Stimulated activated CD4-positive, alpha-beta T cell treated with anti-CD3 and anti-CD28 coated beads, Interleukin-15, amount 100 ng/mL, for 1 hour (primary cell): ENCODE measurements at regions not wholly inside any gene's neighbourhood (a gene's known extent, or its start where the extent isn't known, plus 50 kb on each side); places are given as distances from the start of the nearest gene placed in this dataset.
"Not testable (repeated sequence)": the region's sequence is repeated elsewhere in the genome, so short reads cannot be mapped to it uniquely, and the experiment has no call there.

ENCODE experiments used
- DNase-seq, 2 donors: peaks; one replicate each; pipeline ENCODE4 v3.0.0-alpha.2; 2020; ENCODE audit warnings: low read depth in 1 of 2, low spot score in 1 of 2

DNA sequence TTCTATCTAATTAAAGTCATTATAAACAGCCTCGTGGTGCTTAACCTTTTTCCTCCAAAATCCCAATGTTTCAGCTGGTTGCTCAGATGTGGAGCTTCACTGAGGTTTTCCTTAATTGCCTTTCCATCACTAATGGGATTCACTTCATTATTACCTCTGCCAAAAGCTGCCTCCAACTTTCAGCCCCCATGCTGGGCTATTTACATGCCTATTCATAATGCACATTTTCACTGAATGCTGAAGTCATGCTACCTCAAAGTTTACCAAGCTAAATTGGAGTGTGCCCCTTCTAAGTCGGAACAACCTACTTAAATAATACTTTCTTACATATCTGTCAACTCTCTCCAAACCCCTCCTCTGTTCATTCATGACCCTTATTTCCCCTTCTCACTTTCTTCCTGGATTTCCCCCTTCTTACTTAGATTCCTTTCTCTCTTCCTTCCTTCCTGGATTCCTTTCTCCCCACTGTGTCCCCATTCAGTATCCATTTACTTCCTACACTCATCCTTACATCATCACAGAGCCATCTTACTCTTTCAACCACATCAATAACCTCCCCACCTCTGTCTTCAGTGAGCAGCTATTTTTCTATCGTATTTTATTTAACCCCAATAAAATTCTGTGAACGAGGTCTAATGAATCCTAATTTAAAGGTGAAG, 887.3 kb upstream of the TENM4 start:
- DNase-seq: no peak

DNA sequence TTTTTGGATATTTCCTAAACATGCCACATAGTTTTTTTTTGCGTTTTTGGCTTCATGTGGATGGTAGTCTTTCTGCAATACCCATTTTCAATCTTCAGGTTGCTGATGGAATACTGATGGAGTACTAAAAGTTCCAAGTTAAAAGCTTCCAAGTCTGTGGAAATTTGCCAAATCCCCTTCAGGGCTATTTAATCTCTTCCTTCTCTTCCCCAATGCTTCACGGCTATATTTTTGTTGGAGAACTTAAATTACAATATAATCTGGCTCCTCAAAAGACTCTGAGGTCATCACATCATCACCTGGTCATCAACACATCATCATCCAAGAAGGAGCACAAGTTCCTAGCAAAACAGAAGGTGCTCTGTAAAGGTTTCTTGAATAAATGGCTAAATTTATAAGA, 881.0 kb upstream of the TENM4 start:
- no peak for DNase-seq

DNA sequence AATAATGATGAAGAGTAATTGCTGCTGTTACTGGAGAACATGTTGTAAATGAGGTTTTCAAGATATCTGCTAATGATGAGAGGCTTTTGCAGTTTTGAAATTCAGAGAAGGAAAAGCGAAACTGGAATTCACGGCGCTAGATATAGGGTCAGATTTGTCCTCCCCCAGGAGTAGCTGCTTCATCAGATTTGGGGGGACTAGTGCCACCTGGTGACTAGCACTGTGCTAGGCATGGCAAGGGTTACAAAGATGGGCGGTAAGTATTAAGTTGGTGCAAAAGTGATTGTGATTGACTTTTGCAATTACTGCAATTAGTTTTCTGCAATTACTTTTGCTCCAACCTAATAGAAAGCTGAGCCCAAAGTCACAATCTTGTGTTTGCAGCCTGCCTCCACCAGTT, 879.9 kb upstream of the TENM4 start:
- no peak for DNase-seq

DNA sequence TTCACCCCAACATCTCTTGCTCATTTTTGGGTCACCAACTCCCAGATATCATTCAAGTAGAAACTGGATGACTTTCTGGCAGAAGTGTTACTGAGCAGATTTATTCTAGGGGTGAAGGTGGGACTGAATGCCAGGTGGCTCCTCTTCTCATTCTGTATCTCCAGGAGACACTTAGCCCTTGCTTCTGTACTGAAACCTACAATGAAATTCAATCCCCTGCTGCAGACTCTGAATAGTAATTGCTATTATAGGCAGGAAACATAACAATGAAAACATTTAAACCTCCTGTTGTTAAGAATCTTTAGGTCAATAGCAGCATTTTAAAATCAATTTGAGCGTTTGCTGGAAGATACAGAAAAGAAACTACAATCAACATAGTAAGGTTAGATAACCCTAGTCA, 879.4 kb upstream of the TENM4 start:
- no peak for DNase-seq

DNA sequence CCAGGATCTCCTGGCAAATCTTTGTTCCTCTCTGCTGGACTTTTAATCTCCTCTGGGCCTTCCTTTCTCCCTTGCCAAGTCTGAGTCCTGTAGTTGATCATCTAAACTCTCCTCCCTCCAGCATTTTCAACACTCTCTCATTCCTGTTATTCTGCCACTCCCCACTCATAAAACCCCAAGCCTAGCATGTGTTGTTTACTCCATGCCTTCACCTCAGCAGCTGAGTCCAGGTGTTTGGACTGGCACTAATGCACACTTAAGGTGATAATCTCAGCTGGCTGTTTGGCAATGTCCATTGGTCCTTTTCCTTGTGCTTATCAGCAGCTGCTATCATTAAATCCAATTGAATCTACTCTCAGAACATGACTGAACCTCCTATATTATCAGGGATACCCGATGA, 876.8 kb upstream of the TENM4 start:
- no peak for DNase-seq

DNA sequence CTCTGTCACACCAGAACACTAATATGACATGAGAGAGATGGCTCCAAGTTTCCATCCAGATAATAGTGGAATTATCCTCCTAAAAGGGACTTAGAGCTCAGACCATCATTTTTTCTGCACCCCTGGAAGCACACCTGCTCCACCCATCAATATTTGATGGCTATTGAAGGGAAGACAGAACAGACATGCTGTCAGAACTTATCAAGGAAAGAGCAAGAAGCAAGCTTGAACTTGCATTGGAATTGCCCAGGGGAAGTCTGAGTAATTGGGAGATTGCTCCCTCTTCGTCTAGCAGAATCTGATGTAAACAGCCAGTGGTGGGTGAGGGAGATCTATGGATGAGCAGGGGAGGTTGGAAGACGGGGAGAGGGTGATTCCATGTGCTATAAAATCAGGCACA, 874.4 kb upstream of the TENM4 start:
- no peak for DNase-seq

DNA sequence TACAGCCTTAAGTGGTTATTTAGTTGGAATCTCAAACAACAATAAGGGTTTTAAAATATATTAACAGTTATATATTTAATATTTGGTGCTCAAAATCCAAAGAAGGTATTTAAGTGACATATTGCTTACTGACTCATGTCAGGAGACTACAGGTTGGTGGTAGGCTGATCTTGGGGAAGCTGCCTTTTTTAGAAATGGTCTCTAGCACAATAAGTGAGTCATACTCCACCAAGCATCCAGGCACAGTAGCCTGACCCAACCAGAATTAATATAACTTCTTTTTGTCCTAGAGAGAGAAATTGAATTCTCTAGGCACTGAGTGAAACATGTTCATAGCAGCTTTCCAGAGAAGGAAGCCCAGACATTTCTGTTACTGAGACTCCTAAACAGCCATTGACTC, 868.5 kb upstream of the TENM4 start:
- no peak for DNase-seq

DNA sequence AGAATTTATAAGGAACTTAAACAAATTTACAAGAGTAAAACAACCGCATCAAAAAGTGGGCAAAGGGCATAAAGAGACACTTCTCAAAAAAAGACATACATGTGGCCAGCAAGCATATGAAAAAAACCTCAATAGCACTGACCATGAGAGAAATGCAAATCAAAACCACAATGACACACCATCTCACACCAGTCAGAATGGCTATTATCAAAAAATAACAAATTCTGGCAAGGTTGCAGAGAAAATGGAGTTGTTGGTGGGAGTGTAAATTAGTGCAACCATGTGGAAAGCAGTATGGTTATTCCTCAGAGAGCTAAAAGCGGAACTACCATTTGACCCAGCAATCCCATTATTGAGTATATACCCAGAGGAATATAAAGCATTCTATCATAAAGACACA, 866.8 kb upstream of the TENM4 start:
- DNase-seq: no peak

DNA sequence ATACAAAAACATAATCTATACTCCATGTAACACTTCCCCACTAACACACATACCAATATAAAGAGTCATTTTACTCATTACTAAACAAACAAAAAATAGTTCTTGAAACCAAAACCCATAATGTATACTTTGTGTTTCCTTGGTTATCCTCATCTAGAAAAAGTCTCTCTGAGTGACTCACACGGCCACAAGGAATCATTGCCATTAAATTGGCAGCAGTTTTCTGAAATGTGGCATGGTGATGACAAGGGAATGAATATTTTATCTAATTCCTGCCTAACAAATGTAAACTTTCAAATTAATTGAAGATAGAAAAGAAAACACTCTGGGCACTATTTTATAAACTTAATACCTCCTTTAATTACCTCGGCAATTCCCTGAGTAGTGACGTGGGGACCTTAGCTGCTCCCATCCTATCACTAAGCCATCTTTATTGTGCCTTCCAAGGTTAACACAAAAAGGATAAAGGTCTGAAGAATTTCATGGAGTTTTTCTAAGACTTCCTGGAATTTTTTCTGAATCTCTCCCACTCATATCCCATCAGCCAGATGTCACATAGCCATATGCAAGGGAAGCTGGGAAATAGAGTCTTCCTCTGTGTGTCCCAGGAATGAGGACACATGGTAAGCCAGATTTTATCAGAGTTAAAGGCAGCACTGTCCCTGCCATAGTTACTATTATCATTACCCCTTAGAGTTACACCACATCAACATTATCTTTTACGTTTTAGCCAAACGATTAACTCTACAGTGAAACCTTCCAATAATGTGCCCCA, 857.2 kb upstream of the TENM4 start:
- no peak for DNase-seq

DNA sequence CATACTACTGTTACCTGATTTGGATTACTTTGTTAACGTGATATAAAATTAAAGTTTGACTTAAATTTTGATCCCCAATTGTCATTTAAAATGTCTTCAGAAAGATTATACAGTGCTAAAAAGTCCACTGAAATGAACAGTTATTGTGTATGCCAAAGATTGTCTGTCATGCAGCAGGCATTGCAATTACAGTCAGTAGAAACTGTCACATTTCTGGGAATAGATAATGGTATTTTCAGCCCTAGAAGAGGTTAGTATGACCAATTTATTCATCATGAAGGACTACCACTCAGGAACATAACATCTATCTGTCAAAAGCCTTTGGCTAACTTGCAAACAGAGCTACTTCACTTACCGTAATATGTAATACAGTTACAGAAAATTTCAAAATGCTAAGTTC, 852.5 kb upstream of the TENM4 start:
- no peak for DNase-seq

DNA sequence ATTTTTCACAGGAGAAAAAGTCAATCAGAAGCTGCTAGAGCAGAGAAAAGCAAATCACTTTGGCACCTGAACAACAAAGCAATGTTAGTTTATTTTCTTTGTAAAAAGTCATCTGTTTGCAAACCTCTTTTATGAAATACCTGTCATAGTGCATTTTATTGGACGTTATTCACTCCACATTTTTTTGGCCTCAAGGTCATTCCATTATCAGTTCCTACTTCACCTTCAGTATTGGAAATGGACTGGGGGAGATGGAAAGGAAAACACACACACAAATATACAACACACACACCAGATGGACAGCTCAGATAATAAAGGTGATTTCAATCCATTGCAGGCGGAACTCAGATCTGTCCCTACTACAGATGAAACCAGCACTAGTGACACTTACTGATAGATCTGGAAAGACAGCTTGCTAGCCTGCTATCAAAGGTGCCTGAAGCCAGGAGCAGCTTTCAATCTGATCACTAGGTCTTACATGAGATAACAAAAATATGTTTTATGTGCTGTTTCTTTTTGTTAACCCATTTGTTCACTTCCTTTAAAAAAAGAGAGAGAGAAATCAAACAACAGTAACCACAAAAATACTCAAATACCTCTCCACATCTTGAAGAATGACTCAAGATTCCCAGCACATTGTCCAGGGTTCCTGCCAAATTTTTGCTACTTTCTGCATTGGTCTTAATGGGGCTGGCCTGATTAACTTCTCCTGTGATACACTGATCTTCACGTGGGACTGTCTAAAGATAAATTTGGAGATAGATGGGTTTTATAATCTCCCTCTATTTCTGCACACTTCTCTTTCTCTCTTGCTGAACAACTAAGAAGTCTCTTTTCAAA, 844.3 kb upstream of the TENM4 start:
- no peak for DNase-seq

DNA sequence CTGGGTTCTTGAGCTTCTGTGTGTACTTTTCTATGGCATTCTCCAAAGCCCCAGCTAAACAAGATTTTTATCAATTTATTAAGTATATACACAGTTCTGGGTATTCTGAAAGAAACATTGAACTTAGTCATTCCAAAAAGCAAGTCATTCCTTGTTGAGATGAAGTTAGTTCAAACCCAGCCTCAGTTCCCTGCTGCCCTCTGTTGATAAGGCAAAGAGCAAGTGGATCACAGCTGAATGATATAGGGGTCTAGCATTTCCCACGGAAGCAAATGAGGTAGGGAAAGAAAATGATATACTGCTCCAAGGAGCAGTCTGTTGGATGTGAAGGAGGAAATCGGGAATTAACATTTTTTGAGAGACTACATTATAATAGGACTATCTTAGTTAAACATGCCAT, 841.8 kb upstream of the TENM4 start:
- DNase-seq: no peak

DNA sequence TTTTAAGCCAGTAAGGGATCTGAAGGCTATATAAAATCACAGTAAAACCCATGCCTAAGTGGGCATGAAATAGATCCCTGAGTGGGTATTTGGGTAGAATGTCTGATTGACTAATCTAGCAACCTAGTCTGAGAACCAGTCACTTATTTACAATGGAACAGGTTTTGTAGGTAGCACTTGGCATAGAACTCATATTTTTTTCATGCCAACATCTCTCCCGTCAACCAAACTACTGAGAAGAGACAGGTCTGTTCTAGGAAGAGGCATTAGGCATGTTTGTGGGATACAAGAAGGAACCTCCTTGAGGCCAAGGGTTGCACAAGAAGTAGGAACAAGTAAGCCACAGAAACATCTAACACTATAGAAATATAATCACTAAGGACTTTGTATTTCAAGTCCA, 840.4 kb upstream of the TENM4 start:
- no peak for DNase-seq

DNA sequence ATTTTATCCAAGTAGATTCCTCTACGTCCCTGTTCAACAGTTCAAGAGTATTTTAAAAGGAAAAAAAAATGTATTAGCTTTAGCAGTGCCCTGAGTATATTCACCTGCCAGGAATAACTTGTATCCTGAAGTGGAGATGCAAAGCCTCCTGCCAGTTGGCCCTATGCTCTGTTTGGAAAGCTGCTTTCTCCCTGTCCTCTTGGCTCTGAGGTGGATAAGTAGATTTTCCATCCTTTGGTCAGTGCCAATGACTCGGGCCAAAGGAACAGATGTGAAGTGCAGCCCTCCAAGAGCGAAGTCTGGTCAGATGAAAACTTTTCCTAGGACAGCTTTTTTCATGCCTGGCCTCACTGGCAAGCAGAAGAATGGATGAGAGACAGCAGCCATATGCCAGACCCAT, 839.9 kb upstream of the TENM4 start:
- no peak for DNase-seq

DNA sequence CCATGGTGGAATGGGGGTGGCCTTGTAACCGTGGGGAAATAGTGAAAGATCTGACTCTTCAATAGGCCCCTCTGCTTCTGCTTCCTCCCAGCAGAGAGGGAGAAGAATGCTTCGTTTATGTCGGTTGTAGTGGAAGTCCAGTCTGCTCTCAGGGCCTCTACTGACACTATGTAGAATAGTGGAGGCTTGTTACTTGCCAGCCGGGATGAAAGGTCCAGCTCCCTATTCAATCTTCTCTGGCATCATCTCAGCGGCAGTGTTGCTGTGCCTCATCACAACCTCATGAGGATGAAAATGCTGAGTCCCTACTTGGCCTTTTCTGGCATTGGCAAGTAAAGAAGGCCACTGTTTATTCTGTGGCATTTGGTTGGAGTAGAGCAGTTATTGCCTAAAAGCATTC, 820.9 kb upstream of the TENM4 start:
- no peak for DNase-seq

DNA sequence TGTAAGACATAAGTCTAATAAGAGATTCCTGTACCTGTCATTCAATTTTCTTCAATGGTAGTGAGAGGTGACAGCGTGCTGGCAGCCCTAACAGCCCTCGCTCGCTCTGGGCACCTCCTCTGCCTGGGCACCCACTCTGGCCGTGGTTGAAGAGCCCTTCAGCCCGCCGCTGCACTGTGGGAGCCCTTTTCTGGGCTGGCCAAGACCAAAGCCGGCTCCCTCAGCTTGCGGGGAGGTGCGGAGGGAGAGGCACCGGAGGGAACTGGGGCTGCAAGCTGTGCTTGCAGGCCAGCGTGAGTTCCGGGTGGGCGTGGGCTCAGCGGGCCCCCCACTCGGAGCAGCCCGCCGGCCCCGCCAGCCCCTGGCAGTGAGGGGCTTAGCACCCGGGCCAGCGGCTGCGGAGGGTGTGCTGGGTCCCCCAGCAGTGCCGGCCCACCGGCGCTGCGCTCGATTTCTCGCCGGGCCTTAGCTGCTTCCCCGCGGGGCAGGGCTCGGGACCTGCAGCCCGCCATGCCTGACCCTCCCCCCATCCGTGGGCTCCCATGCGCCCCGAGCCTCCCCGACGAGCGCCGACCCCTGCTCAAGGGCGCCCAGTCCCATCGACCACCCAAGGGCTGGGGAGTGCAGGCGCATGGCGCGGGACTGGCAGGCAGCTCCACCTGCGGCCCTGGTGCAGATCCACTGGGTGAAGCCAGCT, 816.6 kb upstream of the TENM4 start:
- not testable (repeated sequence) for DNase-seq

DNA sequence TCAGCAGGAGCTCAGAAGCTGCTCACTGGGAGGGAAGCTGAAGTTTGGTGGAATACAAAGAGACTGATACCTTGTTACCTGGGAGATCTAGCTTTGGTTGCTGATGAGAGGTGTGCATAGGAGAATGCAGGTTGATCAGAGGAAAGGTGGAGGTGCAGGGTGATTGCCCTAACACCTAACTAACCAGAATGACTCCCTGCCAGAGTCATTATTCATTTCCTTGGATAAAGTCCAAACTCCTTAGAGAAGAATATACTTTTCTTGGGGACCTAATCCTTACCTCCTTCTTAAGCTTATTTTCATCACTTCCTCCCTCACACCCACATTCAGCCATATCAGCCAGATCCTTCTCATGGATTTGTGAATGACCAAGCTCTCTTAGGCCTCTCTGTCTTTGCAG, 814.2 kb upstream of the TENM4 start:
- no peak for DNase-seq

DNA sequence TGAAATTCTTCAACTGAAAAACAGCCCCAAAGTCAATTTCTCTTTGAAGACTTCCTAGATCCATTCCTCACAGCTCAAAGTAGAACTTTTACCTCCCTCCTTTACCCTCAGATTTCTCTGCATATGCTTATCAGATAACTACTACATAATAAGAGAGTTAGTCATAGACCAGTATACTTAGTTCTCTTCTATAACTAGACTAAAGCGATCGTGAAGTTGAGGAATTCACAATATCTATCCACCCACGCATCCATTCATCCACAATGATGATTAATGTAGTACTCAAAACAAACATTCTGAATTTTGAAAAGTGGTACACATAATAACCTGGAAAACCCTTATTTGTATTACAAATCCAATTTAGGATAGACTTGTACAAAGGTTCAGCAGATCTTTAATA, 800.9 kb upstream of the TENM4 start:
- DNase-seq: no peak

DNA sequence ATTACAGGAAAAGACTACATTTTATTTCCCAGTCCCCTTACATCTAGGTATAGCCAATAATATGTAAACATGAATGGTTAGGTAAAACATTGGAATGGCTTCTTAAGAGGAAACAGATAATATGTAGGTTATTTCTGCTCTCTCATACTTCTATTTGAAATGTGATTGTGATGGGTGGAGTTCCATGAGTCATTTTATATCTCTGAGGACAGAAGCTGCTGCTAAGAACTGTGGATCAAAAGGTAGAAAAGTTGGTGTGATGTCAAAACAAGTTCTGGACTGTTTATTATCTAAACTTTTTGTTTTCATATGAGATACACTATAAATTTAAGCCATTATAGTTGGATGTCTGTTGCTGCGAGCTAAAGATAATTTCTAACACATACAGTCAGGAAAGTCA, 799.4 kb upstream of the TENM4 start:
- no peak for DNase-seq

DNA sequence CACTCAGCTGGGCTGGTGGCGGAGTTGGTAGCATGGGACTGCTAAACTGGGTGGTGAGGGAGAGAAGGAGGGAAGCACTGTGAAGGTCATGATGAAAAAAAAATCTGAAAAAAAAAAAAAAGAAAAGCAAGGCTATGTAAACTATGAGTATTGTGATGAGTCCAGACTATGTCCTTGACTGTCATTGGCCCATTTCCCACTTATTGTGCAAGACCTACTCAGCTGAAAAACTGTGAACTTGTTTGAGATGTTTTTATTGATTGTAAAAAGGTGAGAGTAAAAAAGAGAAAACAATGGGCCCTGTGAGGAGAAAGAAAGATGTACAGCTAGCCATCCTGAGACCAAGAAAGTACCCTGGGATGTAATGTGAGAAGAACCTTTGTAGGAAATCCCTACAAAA, 798.4 kb upstream of the TENM4 start:
- no peak for DNase-seq

DNA sequence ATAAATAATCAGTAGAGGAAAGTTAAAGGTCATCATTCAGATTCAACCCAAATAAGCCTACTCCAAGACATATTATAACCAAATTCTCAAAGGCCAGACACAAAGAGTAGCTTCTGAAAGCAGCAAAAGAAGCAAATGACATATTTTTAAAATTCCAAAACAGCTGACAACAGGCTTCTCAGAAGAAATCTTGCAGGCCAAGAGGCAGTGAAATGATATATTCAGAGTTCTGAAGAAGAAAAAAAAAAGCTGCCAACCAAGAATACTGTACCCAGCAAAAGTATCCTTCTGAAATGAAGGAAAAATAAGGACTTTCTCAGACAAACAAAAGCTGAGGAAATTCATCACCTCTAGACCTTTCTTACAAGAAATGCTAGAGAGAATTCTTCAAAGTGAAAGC, 787.1 kb upstream of the TENM4 start:
- DNase-seq: no peak

DNA sequence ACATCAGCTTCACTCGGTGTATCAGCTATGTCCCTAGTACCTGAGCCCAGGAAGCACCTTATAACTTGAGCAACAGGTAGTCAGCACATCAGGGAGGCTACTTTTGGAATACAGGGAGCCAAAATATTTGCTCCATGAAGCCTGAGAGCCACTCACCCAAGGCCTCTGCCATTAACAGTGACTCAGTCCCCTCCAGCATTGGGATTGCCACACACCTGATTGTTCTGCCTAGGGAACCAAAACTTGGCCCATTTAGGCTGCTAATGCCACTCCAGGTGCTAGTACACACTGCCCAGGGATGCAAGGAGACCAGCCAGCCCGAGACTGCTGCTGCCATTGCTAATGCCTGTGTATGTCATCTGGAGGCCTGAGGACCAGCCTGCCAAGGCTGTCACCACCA, 773.6 kb upstream of the TENM4 start:
- no peak for DNase-seq
